ENCODE measurements at regions not wholly inside any gene's neighbourhood (a gene's known extent, or its start where the extent isn't known, plus 50 kb on each side); places are given as distances from the start of the nearest gene placed in this dataset.

DNA sequence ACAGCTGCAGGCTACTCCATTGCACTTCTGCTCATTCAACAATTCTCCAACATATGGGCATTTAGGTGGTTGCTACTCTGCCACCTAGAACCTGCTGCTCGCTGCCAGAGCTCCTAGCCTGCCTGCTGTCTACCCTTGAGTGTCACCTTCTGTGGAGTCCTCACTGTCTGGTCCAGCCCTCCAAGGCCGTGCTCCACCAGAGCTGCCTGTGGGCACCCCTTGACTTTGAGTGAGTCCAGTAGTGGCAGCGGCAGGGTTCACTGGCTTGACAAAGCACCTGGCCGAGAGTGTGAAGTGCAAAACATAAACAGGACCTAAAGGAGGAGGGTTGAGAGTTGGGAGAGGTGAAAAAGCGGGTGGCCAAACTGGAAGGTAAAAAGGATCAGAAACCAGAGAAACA is 120.3 kb upstream of the DNAH14 start:
- Histone ChIP-seq H3K4me1 (ENCODE audit: control insufficient read depth in 1 of 2, insufficient read depth in 2 of 2, low read length in 2 of 2) (no peaks in the 10 kb centered on the region), H3K36me3 (replicated peaks in 1 of 2; ENCODE audit: control insufficient read depth in 1 of 2, insufficient read depth in 2 of 2, low read length in 2 of 2) (no peaks in the 10 kb centered on the region), H3K79me2 (ENCODE audit: insufficient read depth, low read length) (no peaks in the 10 kb centered on the region), H4K20me1 (ENCODE audit: insufficient read depth, low read length) (no peaks in the 10 kb centered on the region), H3K9ac (ENCODE audit: insufficient read depth, low read length, poor library complexity, severe bottlenecking) (no peak overlapping the region), H3K27ac (ENCODE audit: low read depth in 1 of 2, low read length in 2 of 2) (no peak overlapping the region), H3K4me2 (replicated peaks; ENCODE audit: extremely low read depth, low read length, poor library complexity, severe bottlenecking) (no peak overlapping the region), H3K4me3 (replicated peaks in 1 of 3; ENCODE audit: low read depth in 2 of 3, low read length in 3 of 3) (no peak overlapping the region), H3K27me3 (ENCODE audit: control insufficient read depth in 2 of 2, insufficient read depth in 2 of 2, low read length in 2 of 2) (no peaks in the 10 kb centered on the region), H2AFZ (ENCODE audit: insufficient read depth, low read depth, low read length, poor library complexity, severe bottlenecking) (no peak overlapping the region), H3K9me3 (replicated peaks in 1 of 2; ENCODE audit: control insufficient read depth in 1 of 2, insufficient read depth in 1 of 2, low read length in 2 of 2) (peaks cover 0 to 19% of the 10 kb centered on the region in 2 donors)
- peaks cover 2 to 31% (median 9%) of the 10 kb centered on the region in 7 donors for H3K9me3 Mint-ChIP-seq
- no peak overlapping the region for H3K27ac Mint-ChIP-seq
- no peaks in the 10 kb centered on the region for H3K4me1 Mint-ChIP-seq
- TF ChIP-seq CTCF (IDR thresholded peaks at IDR 0.05), result no peak
- no peak for DNase-seq
- intact Hi-C loops (cut with micrococcal nuclease), result no loop called here
- H3K36me3 Mint-ChIP-seq, result no peaks in the 10 kb centered on the region
- H3K27me3 Mint-ChIP-seq (ENCODE audit: low read depth in 3 of 3), result peaks cover 0 to under 1% (median 0%) of the 10 kb centered on the region in 3 donors
- WGBS (ENCODE audit: insufficient coverage), result 96% methylated on average over 5 of the region's 5 CpGs
- H3K4me3 Mint-ChIP-seq, result no peak overlapping the region

DNA sequence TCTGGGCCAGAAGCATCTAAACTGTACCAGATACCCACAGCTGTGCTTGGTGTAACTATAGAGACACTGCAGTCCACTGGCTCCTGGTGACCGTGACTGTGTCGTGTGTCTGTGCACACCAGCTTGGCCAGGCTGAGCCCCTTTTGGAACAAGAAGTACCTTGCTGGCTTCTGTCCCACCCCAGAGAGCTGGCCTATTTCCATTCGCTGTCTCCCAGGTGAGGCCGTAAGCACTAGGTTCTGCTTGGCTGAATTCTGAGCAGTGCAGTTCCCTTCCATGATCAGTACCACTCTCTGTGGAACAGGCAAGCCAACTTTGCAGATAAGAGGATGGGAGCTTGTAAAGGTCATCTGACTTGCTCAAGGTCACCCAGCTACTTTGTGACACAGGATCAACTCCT is 119.9 kb upstream of the DNAH14 start:
- Histone ChIP-seq H3K4me1 (ENCODE audit: control insufficient read depth in 1 of 2, insufficient read depth in 2 of 2, low read length in 2 of 2) (no peaks in the 10 kb centered on the region), H2AFZ (ENCODE audit: insufficient read depth, low read depth, low read length, poor library complexity, severe bottlenecking) (no peak overlapping the region), H3K79me2 (ENCODE audit: insufficient read depth, low read length) (no peaks in the 10 kb centered on the region), H3K9ac (ENCODE audit: insufficient read depth, low read length, poor library complexity, severe bottlenecking) (no peak overlapping the region), H3K4me2 (replicated peaks; ENCODE audit: extremely low read depth, low read length, poor library complexity, severe bottlenecking) (no peak overlapping the region), H3K27me3 (ENCODE audit: control insufficient read depth in 2 of 2, insufficient read depth in 2 of 2, low read length in 2 of 2) (no peaks in the 10 kb centered on the region), H3K9me3 (replicated peaks in 1 of 2; ENCODE audit: control insufficient read depth in 1 of 2, insufficient read depth in 1 of 2, low read length in 2 of 2) (peaks cover 0 to 19% of the 10 kb centered on the region in 2 donors), H3K4me3 (replicated peaks in 1 of 3; ENCODE audit: low read depth in 2 of 3, low read length in 3 of 3) (no peak overlapping the region), H4K20me1 (ENCODE audit: insufficient read depth, low read length) (no peaks in the 10 kb centered on the region), H3K27ac (ENCODE audit: low read depth in 1 of 2, low read length in 2 of 2) (no peak overlapping the region), H3K36me3 (replicated peaks in 1 of 2; ENCODE audit: control insufficient read depth in 1 of 2, insufficient read depth in 2 of 2, low read length in 2 of 2) (no peaks in the 10 kb centered on the region)
- no peak for TF ChIP-seq CTCF (IDR thresholded peaks at IDR 0.05)
- intact Hi-C loops (cut with micrococcal nuclease), result no loop called here
- no peaks in the 10 kb centered on the region for H3K4me1 Mint-ChIP-seq
- WGBS (ENCODE audit: insufficient coverage), result 94% methylated on average over 4 of the region's 4 CpGs
- DNase-seq, result no peak
- no peaks in the 10 kb centered on the region for H3K36me3 Mint-ChIP-seq
- no peaks in the 10 kb centered on the region for H3K27me3 Mint-ChIP-seq (ENCODE audit: low read depth in 3 of 3)
- H3K9me3 Mint-ChIP-seq, result peaks cover 2 to 31% (median 9%) of the 10 kb centered on the region in 7 donors
- no peak overlapping the region for H3K4me3 Mint-ChIP-seq
- H3K27ac Mint-ChIP-seq, result no peak overlapping the region

All from CD14-positive monocyte (primary cell).